GM12864 (cell line): ENCODE measurements at regions not wholly inside any gene's neighbourhood (a gene's known extent, or its start where the extent isn't known, plus 50 kb on each side); places are given as distances from the start of the nearest gene placed in this dataset.
"Not testable (repeated sequence)": the region's sequence is repeated elsewhere in the genome, so short reads cannot be mapped to it uniquely, and the experiment has no call there.

Experiments used
- DNase-seq: peaks from one replicate; pipeline ENCODE4 v3.0.0-alpha.2; 2011; ENCODE audit warnings: low read depth
- H3K4me3 ChIP-seq: 2 replicates; pipeline ENCODE4 v1.5.1; 2011; ENCODE audit warnings: mild to moderate bottlenecking, low read depth, low read length, control low read depth
- TF ChIP-seq, protein P1 (sequence below): IDR thresholded peaks from 2 replicates; pipeline ENCODE4 v1.5.1; 2011; ENCODE audit warnings: low read depth, mild to moderate bottlenecking, moderate library complexity, low read length, control low read depth, inconsistent platforms; ENCODE audit errors: missing control alignments

DNA sequence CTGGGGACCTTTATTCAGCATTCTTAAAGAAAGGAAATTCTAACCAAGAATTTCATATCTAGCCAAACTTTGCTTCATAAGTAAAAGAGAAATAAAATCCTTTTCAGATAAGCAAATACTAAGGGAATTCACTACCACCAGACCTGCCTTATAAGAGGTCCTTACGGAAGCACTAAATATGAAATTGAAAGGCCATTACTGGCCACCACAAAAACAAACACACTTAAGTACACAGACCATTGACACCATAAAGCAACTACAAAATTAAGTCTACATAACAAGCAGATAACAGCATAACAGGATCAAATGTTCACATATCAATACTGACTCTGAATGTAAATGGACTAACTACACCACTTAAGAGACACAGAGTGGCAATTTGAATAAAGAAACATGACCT lies 361.4 kb upstream of the POU5F2 start:
- TF ChIP-seq, protein P1, sequence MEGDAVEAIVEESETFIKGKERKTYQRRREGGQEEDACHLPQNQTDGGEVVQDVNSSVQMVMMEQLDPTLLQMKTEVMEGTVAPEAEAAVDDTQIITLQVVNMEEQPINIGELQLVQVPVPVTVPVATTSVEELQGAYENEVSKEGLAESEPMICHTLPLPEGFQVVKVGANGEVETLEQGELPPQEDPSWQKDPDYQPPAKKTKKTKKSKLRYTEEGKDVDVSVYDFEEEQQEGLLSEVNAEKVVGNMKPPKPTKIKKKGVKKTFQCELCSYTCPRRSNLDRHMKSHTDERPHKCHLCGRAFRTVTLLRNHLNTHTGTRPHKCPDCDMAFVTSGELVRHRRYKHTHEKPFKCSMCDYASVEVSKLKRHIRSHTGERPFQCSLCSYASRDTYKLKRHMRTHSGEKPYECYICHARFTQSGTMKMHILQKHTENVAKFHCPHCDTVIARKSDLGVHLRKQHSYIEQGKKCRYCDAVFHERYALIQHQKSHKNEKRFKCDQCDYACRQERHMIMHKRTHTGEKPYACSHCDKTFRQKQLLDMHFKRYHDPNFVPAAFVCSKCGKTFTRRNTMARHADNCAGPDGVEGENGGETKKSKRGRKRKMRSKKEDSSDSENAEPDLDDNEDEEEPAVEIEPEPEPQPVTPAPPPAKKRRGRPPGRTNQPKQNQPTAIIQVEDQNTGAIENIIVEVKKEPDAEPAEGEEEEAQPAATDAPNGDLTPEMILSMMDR: no peak
- no peak for DNase-seq
- H3K4me3 ChIP-seq: no peak overlapping the region

DNA sequence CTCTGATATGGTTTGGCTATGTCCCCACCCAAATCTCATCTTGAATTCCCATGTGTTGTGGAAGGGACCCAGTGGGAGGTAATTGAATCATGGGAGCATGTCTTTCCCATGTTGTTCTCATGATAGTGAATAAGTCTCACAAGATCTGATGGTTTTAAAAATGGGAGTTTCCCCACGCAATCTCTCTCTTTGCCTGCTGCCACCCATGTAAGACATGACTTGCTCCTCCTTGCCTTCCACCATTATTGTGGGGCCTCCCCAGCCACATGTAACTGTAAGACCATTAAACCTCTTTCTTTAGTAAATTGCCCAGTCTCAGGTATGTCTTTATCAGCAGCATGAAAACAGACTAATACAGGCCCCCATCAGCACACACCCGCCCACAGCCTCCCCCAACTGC lies 356.0 kb upstream of the POU5F2 start:
- not testable (repeated sequence) for DNase-seq

DNA sequence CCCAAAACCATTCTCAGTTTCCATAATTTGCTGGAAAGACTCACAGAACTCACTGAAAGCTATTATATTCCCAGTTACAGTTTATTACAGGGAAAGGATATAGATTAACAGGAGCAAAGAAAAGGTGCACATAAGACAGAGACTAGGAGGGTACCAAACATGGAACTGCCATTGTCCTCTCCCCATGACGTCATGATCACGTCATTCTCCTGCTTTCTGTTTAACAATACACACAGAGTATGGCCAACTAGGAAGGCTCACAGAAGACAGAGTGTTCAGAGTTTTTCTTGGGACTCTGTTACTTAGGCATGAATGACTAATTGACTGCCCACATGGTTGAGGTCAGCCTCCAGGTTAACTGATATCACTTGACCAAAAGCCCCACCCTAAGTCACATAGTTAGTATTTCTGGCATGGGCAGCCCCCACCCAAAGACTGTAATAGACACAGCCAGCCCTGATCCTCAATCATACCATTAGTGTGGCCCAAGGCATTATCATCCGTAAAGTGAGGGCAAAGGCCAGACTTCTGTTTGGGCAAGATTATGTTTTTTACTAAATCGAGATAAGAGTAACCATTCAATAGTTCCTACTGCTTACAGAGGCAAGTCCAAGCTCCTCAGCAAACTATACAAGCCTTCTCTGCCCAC lies 353.5 kb upstream of the POU5F2 start:
- no peak overlapping the region for H3K4me3 ChIP-seq
- TF ChIP-seq, protein P1: no peak
- DNase-seq: no peak

More for the DNA sequence above, 356.0 kb upstream of the POU5F2 start:
- H3K4me3 ChIP-seq: not testable (repeated sequence)

DNA sequence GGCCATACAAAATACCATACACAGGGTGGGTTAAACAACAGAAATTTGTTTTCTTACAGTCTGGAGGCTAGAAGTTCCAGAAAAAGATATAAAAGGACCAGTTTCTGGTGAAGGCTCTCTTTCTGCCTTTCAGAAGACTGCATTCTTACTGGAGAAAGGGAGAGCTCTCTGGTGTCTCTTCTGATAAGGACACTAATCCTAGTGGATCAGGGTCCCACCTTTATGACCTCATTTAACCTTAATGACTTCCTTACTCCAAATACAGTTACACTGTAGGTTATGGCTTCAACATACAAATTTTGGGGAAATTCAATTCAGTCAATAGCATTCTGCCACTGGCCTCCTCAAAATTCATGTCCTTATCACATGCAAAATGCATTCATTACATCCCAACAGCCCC lies 351.9 kb upstream of the POU5F2 start:
- no peak for DNase-seq
- TF ChIP-seq, protein P1: no peak
- no peak overlapping the region for H3K4me3 ChIP-seq

DNA sequence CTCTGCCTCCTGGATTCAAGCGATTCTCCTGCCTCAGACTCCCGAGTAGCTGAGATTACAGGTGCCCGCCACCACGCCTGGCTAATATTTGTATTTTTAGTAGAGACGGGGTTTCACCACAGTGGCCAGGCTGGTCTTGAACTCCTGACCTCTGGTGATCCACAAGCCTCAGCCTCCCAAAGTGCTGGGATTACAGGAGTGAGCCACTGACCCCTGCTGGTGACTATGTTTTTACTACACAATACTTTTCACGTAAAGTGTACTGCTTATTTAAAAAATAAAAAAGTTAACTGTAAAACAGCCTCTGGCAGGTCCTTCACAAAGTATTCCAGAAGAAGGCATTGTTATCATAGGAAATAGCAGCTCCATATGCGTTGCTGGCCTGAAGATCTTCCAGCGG lies 345.2 kb upstream of the POU5F2 start:
- H3K4me3 ChIP-seq, DNase-seq: not testable (repeated sequence)

DNA sequence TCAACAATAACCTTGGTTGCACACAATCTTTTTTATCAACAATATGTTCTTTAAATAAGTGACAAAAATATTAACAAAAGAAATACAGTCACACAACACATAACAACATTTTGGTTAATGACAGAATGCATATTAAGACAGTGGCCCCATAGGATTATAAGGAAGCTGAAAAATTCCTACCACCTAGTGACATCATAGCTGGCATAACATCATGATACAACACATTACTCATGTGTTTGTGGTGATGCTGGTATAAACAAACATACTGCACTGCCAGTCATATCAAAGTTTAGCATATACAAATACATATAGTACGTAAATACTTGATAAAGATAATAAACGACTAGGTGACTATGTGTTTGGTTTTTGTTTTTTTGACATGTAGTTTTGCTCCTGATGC lies 344.8 kb upstream of the POU5F2 start:
- no peak overlapping the region for H3K4me3 ChIP-seq
- TF ChIP-seq, protein P1: no peak
- DNase-seq: no peak

DNA sequence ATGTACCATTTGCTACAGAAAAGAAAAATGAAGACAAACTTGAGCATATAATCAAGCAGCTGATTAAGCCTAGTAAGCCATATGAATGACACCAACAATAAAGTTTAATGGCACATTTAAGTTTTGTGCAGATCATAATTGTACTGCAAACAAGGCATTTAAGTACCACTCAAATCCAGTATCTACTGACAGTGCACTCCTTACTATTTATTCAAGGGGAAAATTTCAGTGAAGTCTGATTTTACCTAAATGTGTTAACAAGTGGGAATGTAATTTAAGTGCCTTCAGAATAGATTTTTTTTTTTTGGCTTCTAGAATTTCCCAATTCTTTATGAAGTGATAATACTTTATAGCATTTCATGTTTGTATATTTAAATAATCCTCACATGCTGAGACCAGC lies 341.0 kb upstream of the POU5F2 start:
- H3K4me3 ChIP-seq: no peak overlapping the region
- TF ChIP-seq, protein P1: no peak
- no peak for DNase-seq

DNA sequence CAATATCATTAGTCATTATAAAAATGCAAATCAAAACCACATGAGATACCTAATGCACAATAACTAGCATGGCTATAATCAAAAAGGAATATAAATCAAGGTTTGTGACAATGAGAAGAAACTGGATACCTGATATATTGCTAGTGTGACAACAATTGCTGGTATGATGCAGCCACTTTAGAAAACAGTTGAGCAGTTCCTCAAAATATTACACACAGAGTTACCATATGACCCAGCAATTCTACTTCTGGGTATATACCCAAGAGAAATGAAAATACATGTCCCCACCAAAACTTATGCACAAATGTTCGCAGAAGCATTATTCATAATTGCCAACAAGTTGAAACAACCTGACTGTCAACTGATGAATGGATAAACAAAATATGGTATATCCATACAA lies 339.7 kb upstream of the POU5F2 start:
- TF ChIP-seq, protein P1: no peak
- no peak for DNase-seq
- no peak overlapping the region for H3K4me3 ChIP-seq
